Erythroblast (primary cell): ENCODE measurements at regions not wholly inside any gene's neighbourhood (a gene's known extent, or its start where the extent isn't known, plus 50 kb on each side); places are given as distances from the start of the nearest gene placed in this dataset.

Experiments used
- DNase-seq, 2 experiments: peaks; one replicate each; lab custom pipeline; 2025; lab: John Stamatoyannopoulos, UW
- GATA1 ChIP-seq: IDR thresholded peaks from 2 replicates; pipeline ENCODE4 v1.6.1; 2011; ENCODE audit warnings: low read depth, mild to moderate bottlenecking, control low read depth, low read length, moderate library complexity
- POLR2A ChIP-seq: IDR thresholded peaks from 2 replicates; pipeline ENCODE4 v1.6.1; 2011; ENCODE audit warnings: mild to moderate bottlenecking, low read length

GRCh38 chr12:47577206-47577989 is 128.4 kb downstream of the RPAP3 start:
- TF ChIP-seq POLR2A = no peak
- no peak for TF ChIP-seq GATA1
- no peak for DNase-seq

- no peak for DNase-seq
- TF ChIP-seq GATA1 = no peak
Observed at GRCh38 chr12:47576289-47576945, 129.4 kb downstream of the RPAP3 start.

- no peak for DNase-seq
Observed at GRCh38 chr12:47574252-47575021, 131.4 kb downstream of the RPAP3 start.

GRCh38 chr12:47573146-47573659 is 132.6 kb downstream of the RPAP3 start:
- DNase-seq = no peak
- TF ChIP-seq GATA1 = no peak
- TF ChIP-seq POLR2A = no peak

More at GRCh38 chr12:47574252-47575021, 131.4 kb downstream of the RPAP3 start:
- TF ChIP-seq POLR2A = no peak
- TF ChIP-seq GATA1 = no peak

GRCh38 chr12:47570151-47570550 is 135.7 kb downstream of the RPAP3 start:
- DNase-seq = no peak
- no peak for TF ChIP-seq POLR2A
- no peak for TF ChIP-seq GATA1

GRCh38 chr12:47562201-47562600 is 143.6 kb downstream of the RPAP3 start:
- TF ChIP-seq GATA1 = no peak
- no peak for TF ChIP-seq POLR2A

GRCh38 chr12:47561746-47562145 is 144.1 kb downstream of the RPAP3 start:
- no peak for DNase-seq
- TF ChIP-seq GATA1 (no peak), POLR2A (no peak)

More at GRCh38 chr12:47562201-47562600, 143.6 kb downstream of the RPAP3 start:
- DNase-seq = no peak

GRCh38 chr12:47560415-47560814 is 145.4 kb downstream of the RPAP3 start:
- TF ChIP-seq POLR2A (no peak), GATA1 (no peak)
- no peak for DNase-seq

- no peak for DNase-seq
- TF ChIP-seq GATA1 (no peak), POLR2A (no peak)
Observed at GRCh38 chr12:47558625-47559345, 147.0 kb downstream of the RPAP3 start.

GRCh38 chr12:47557386-47557785 is 148.4 kb downstream of the RPAP3 start:
- no peak for DNase-seq
- TF ChIP-seq GATA1 (no peak), POLR2A (no peak)

- no peak for TF ChIP-seq GATA1
- no peak for TF ChIP-seq POLR2A
- no peak for DNase-seq
Observed at GRCh38 chr12:47556261-47557030, 149.4 kb downstream of the RPAP3 start.

GRCh38 chr12:47554046-47554653 is 151.7 kb downstream of the RPAP3 start:
- DNase-seq = no peak
- no peak for TF ChIP-seq GATA1
- no peak for TF ChIP-seq POLR2A
